K562 (cell line): ENCODE measurements at regions not wholly inside any gene's neighbourhood (a gene's known extent, or its start where the extent isn't known, plus 50 kb on each side); places are given as distances from the start of the nearest gene placed in this dataset.

Source experiments
- CBX8 ChIP-seq: fragments of 200-600 bp; sonication (generic); IDR thresholded peaks from 2 replicates; pipeline ENCODE4 v1.6.1; 2012; ENCODE audit warnings: borderline replicate concordance, mixed run types, low read depth, mild to moderate bottlenecking, moderate library complexity, mixed read lengths, low read length, control low read depth, inconsistent platforms; ENCODE audit not compliant: poor library complexity, severe bottlenecking; ENCODE audit errors: extremely low read depth
- CUX1 ChIP-seq: fragments of 200-800 bp; sonication (Bioruptor generic); IDR thresholded peaks from 2 replicates; pipeline ENCODE4 v1.6.1; 2016; ENCODE audit warnings: missing genetic modification characterization, missing compliant biosample characterization
- DACH1 ChIP-seq: fragments of 450-650 bp; IDR thresholded peaks from 2 replicates; pipeline ENCODE4 v1.6.1; 2018; ENCODE audit not compliant: partially characterized antibody
- DPF2 ChIP-seq: fragments of 450-650 bp; IDR thresholded peaks from 2 replicates; pipeline ENCODE4 v1.6.1; 2016
- FOXJ2 ChIP-seq: fragments of 200-800 bp; sonication (Bioruptor generic); IDR thresholded peaks from 2 replicates; pipeline ENCODE4 v1.6.1; 2016; ENCODE audit warnings: missing genetic modification characterization, missing compliant biosample characterization
- FOXK1 ChIP-seq: sonication (generic); formaldehyde crosslinking; IDR thresholded peaks from 2 replicates; pipeline ENCODE4 v1.8.0; 2022; ENCODE audit warnings: missing genetic modification reagents, mild to moderate bottlenecking, borderline replicate concordance
- FUS ChIP-seq: fragments of 200-400 bp; formaldehyde crosslinking; optimal IDR thresholded peaks from 2 replicates; pipeline ENCODE3; 2017; ENCODE audit warnings: low read depth, low read length
- GATAD2A ChIP-seq: fragments of 450-650 bp; IDR thresholded peaks from 2 replicates; pipeline ENCODE4 v1.6.1; 2017
- HMG20A ChIP-seq: fragments of 450-650 bp; formaldehyde crosslinking; conservative IDR thresholded peaks from 2 replicates; pipeline ENCODE4 v1.4.0; 2020; ENCODE audit warnings: mild to moderate bottlenecking, mixed read lengths
- IFI16 ChIP-seq: fragments of 250-450 bp; sonication (Bioruptor Pico); IDR thresholded peaks from 2 replicates; pipeline ENCODE4 v2.1.2; 2022; ENCODE audit warnings: mild to moderate bottlenecking, inconsistent platforms
- NCOA1 ChIP-seq: fragments of 450-650 bp; IDR thresholded peaks from 2 replicates; pipeline ENCODE4 v1.6.1; 2016; ENCODE audit warnings: low read depth
- NELFE ChIP-seq: IDR thresholded peaks from 2 replicates; pipeline ENCODE4 v1.6.1; 2011; ENCODE audit warnings: mild to moderate bottlenecking; ENCODE audit not compliant: insufficient read depth, insufficient read length
- NONO ChIP-seq, 2 experiments: fragments of 200-400 bp in 1 of 2; fragments of 450-650 bp in 1 of 2; formaldehyde crosslinking in 1 of 2; IDR thresholded peaks; 2 replicates each; pipeline ENCODE4 v1.6.1; 2017; ENCODE audit warnings: low read depth in 2 of 2, mild to moderate bottlenecking in 2 of 2, moderate library complexity in 2 of 2, low read length in 1 of 2
- PHB2 ChIP-seq: fragments of 450-650 bp; IDR thresholded peaks from 2 replicates; pipeline ENCODE4 v1.6.1; 2017; ENCODE audit warnings: low read depth
- PKNOX1 ChIP-seq: fragments of 450-650 bp; IDR thresholded peaks from 2 replicates; pipeline ENCODE4 v1.6.1; 2016
- RFX5 ChIP-seq: IDR thresholded peaks from 2 replicates; pipeline ENCODE4 v1.6.1; 2011; ENCODE audit warnings: low read depth, mild to moderate bottlenecking, improper control_type of control experiment, low read length
- TAF7 ChIP-seq: fragments of 450-650 bp; IDR thresholded peaks from 2 replicates; pipeline ENCODE4 v1.6.1; 2016; ENCODE audit warnings: missing genetic modification characterization, missing compliant biosample characterization
- TAL1 ChIP-seq: fragments of 450-650 bp; IDR thresholded peaks from 2 replicates; pipeline ENCODE4 v1.6.1; 2016; ENCODE audit warnings: mild to moderate bottlenecking
- XRCC5 ChIP-seq: fragments of 200-400 bp; formaldehyde crosslinking; IDR thresholded peaks from 2 replicates; pipeline ENCODE4 v1.6.1; 2017; ENCODE audit warnings: low read depth, mild to moderate bottlenecking, low read length
- ZNF146 ChIP-seq: IDR thresholded peaks from one replicate; pipeline ENCODE4 v1.6.1; 2018; ENCODE audit warnings: missing compliant biosample characterization; ENCODE audit not compliant: unreplicated experiment
- ZNF431 ChIP-seq: sonication (generic); formaldehyde crosslinking; IDR thresholded peaks from 2 replicates; pipeline ENCODE4 v1.8.0; 2022; ENCODE audit warnings: mild to moderate bottlenecking, missing genetic modification reagents
- ZNF717 ChIP-seq: fragments of 250-450 bp; sonication (Bioruptor Pico); IDR thresholded peaks from 2 replicates; pipeline ENCODE4 v1.5.0; 2021
- ZNF75A ChIP-seq: fragments of 450-650 bp; formaldehyde crosslinking; IDR thresholded peaks from 2 replicates; pipeline ENCODE4 v1.4.0; 2020; ENCODE audit warnings: mild to moderate bottlenecking
- ZNF766 ChIP-seq: fragments of 200-800 bp; sonication (Bioruptor generic); conservative IDR thresholded peaks from 2 replicates; pipeline ENCODE4 v1.6.1; 2016; ENCODE audit warnings: missing genetic modification characterization, missing compliant biosample characterization
- ZSCAN32 ChIP-seq: fragments of 450-650 bp; formaldehyde crosslinking; IDR thresholded peaks from 2 replicates; pipeline ENCODE4 v1.4.0; 2020; ENCODE audit warnings: mild to moderate bottlenecking, moderate library complexity

GRCh38 chr20:41669708-41670263 lies 51.6 kb upstream of the CHD6 start (continued):
- TF ChIP-seq ZNF146 (CRISPR knock-in tag), result no peak
- TF ChIP-seq TAL1, result no peak
- no peak for TF ChIP-seq ZNF766 (CRISPR knock-in tag)
- 0 out of 2 replicates have a peak, but pooled peaks have one; percentile 39 for TF ChIP-seq TAF7 (tag)
- TF ChIP-seq NONO (IDR thresholded peaks at IDR 0.05; ENCODE audit: low read depth in 2 of 2, low read length in 1 of 2), result no peak
- TF ChIP-seq PKNOX1, result peak; percentile 47
- no peak for TF ChIP-seq ZNF431
- no peak for TF ChIP-seq ZNF75A (CRISPR knock-in tag)
- no peak for TF ChIP-seq ZNF717 (CRISPR knock-in tag)
- TF ChIP-seq CUX1 (CRISPR knock-in tag), result no peak
- TF ChIP-seq FOXJ2 (tag), result no peak
- no peak for TF ChIP-seq HMG20A (CRISPR knock-in tag)
- no peak for TF ChIP-seq NELFE
- peak; percentile 52 for TF ChIP-seq DACH1
- TF ChIP-seq RFX5, result no peak
- TF ChIP-seq PHB2, result no peak
- TF ChIP-seq DPF2, result peak; percentile 91
- no peak for TF ChIP-seq ZSCAN32 (CRISPR knock-in tag)
- no peak for TF ChIP-seq IFI16 (CRISPR knock-in tag)
- TF ChIP-seq FUS, result no peak
- TF ChIP-seq GATAD2A, result peak; percentile 51; the same call in 1 of the 2 replicates
- TF ChIP-seq XRCC5, result no peak
- TF ChIP-seq FOXK1 (CRISPR knock-in tag), result no peak
- peak; percentile 49; the same call in 1 of the 2 replicates for TF ChIP-seq NCOA1
- no peak for TF ChIP-seq CBX8
